Thyroid gland (tissue), 4 donors: ENCODE measurements at regions not wholly inside any gene's neighbourhood (a gene's known extent, or its start where the extent isn't known, plus 50 kb on each side); places are given as distances from the start of the nearest gene placed in this dataset.

Experiments used
- DNase-seq, 2 donors: peaks; one replicate each; pipeline ENCODE4 v3.0.0-alpha.2; 2019
- H3K27ac ChIP-seq, 3 donors: fragments of 200-600 bp; sonication (generic); 1 replicate in 2 of 3; 2 replicates in 1 of 3; pipeline ENCODE4 v1.5.1; 2016 to 2019; ENCODE audit warnings: mild to moderate bottlenecking in 1 of 3, moderate library complexity in 1 of 3
- H3K27me3 ChIP-seq: fragments of 200-600 bp; sonication (generic); one replicate; pipeline ENCODE4 v1.5.1; 2019
- H3K36me3 ChIP-seq, 2 donors: fragments of 200-600 bp; sonication (generic); one replicate each; pipeline ENCODE4 v1.5.1; 2016 to 2019
- H3K4me1 ChIP-seq, 2 donors: fragments of 200-600 bp; sonication (generic); one replicate each; pipeline ENCODE4 v1.5.1; 2017 to 2019
- H3K4me3 ChIP-seq, 3 donors: fragments of 200-600 bp; sonication (generic); replicated peaks in 1 of 3; 1 replicate in 2 of 3; 2 replicates in 1 of 3; pipeline ENCODE4 v1.5.1; 2016; ENCODE audit warnings: mild to moderate bottlenecking in 1 of 3
- H3K9me3 ChIP-seq: fragments of 200-600 bp; sonication (generic); one replicate; pipeline ENCODE4 v1.5.1; 2017
- CTCF ChIP-seq, 6 experiments: fragments of 200-600 bp in 3 of 6; fragments of 450-650 bp in 3 of 6; sonication (generic) in 3 of 6; IDR thresholded peaks; one replicate each; pipeline ENCODE4 v1.5.1; 2016 to 2019; ENCODE audit warnings: antibody characterized with exemption in 6 of 6, mild to moderate bottlenecking in 2 of 6, inconsistent platforms in 1 of 6, moderate library complexity in 1 of 6
- POLR2A ChIP-seq, 2 donors: fragments of 450-650 bp; IDR thresholded peaks; one replicate each; pipeline ENCODE4 v1.6.1; 2017; ENCODE audit warnings: antibody characterized with exemption in 2 of 2, mild to moderate bottlenecking in 2 of 2, moderate library complexity in 1 of 2
- WGBS, 2 donors: methylation state at CpG; one replicate each; pipeline ENCODE4 v1.1.5; 2017; 5-methylcytosine and 5-hydroxymethylcytosine counted together
- intact Hi-C: fragments of 100-400 bp; cut with DNase I; formaldehyde crosslinking; loops from one replicate; pipeline ENCODE4 v1.15.1; 2023

- H3K27ac ChIP-seq, result no peak overlapping the region
- intact Hi-C loops, result loop anchor here (5.0 kb wide), 1 partner anchor 402 kb away; no protein-coding TSS in a partner anchor
- H3K9me3 ChIP-seq, result no peaks in the 10 kb centered on the region
- H3K4me1 ChIP-seq, result no peaks in the 10 kb centered on the region
- DNase-seq, result no peak
- H3K4me3 ChIP-seq, result no peak overlapping the region
- TF ChIP-seq POLR2A (IDR thresholded peaks at IDR 0.05), result no peak
- TF ChIP-seq CTCF (IDR thresholded peaks at IDR 0.05), result no peak
- H3K36me3 ChIP-seq, result no peaks in the 10 kb centered on the region
- no peaks in the 10 kb centered on the region for H3K27me3 ChIP-seq
- WGBS, 2 donors, result 19 to 35% methylated on average over 5 to 7 of the region's 7 CpGs
Measured at GRCh38 chr3:10744098-10744465, 71.9 kb upstream of the SLC6A11 start.

GRCh38 chr3:10745392-10745791 is 70.6 kb upstream of the SLC6A11 start:
- Histone ChIP-seq H3K27ac (no peak overlapping the region), H3K9me3 (no peaks in the 10 kb centered on the region), H3K27me3 (no peaks in the 10 kb centered on the region), H3K4me1 (no peaks in the 10 kb centered on the region), H3K36me3 (no peaks in the 10 kb centered on the region), H3K4me3 (no peak overlapping the region)
- intact Hi-C loops, result no loop called here
- TF ChIP-seq POLR2A (IDR thresholded peaks at IDR 0.05), result no peak
- DNase-seq, result no peak

DNA sequence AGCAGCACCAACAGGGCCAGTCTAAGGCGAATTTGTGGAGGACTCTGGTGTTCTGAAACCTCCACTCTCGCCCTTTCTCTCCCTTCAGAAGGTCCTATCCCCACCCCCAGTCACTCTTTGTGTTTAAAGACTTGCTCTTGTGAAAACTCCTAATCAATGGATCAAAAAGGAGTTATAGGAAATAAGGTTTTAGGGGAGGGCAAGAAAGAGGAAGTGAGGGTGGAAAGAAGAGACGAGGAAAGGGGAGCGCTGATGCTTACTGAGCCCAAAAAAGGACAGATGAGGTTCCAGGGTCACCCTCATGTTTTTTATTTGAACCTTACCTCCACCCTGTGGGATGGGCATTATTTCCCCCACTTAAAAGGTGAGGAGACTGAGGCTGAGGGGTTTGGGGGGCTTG is 70.0 kb upstream of the SLC6A11 start:
- 65 to 67% methylated on average over 4 of the region's 4 CpGs for WGBS, 2 donors
- intact Hi-C loops, result no loop called here
- Histone ChIP-seq H3K4me1 (no peaks in the 10 kb centered on the region), H3K9me3 (no peaks in the 10 kb centered on the region), H3K36me3 (no peaks in the 10 kb centered on the region), H3K27ac (no peak overlapping the region), H3K4me3 (no peak overlapping the region), H3K27me3 (no peaks in the 10 kb centered on the region)
- DNase-seq, result no peak
- TF ChIP-seq POLR2A (IDR thresholded peaks at IDR 0.05) (no peak), CTCF (IDR thresholded peaks at IDR 0.05) (no peak)

GRCh38 chr3:10746684-10747083 is 69.3 kb upstream of the SLC6A11 start:
- Histone ChIP-seq H3K4me3 (no peak overlapping the region), H3K27me3 (no peaks in the 10 kb centered on the region), H3K36me3 (no peaks in the 10 kb centered on the region), H3K4me1 (no peaks in the 10 kb centered on the region), H3K27ac (no peak overlapping the region), H3K9me3 (no peaks in the 10 kb centered on the region)
- intact Hi-C loops, result no loop called here
- WGBS, 2 donors, result 86 to 92% methylated on average over 2 of the region's 2 CpGs
- no peak for TF ChIP-seq CTCF (IDR thresholded peaks at IDR 0.05)
- no peak for TF ChIP-seq POLR2A (IDR thresholded peaks at IDR 0.05)
- no peak for DNase-seq

DNA sequence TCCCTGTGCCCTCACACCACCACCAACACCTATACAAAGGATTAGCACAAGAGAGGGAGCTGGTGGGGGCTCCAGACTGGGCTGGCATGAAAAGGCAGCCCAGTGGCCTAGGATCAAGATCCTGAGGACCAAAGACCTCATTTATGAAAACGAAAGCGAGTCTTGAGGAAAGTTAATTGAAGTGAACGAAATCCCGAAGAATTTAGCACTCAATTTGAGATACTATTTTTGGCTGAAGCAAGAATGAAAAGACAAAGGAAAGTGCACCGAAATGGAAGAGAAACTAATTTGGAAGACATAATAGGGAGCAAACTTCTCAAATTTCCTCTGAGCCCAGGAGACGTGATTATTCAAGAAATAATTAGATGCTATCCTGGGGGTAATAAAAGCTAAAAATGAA is 68.7 kb upstream of the SLC6A11 start:
- no peaks in the 10 kb centered on the region for H3K4me1 ChIP-seq
- H3K9me3 ChIP-seq, result no peaks in the 10 kb centered on the region
- H3K36me3 ChIP-seq, result no peaks in the 10 kb centered on the region
- no peaks in the 10 kb centered on the region for H3K27me3 ChIP-seq
- H3K4me3 ChIP-seq, result no peak overlapping the region
- TF ChIP-seq CTCF (IDR thresholded peaks at IDR 0.05), result no peak
- no peak for TF ChIP-seq POLR2A (IDR thresholded peaks at IDR 0.05)
- DNase-seq, result no peak
- intact Hi-C loops, result no loop called here
- H3K27ac ChIP-seq, result no peak overlapping the region
- 76 to 79% methylated on average over 6 of the region's 6 CpGs for WGBS, 2 donors

DNA sequence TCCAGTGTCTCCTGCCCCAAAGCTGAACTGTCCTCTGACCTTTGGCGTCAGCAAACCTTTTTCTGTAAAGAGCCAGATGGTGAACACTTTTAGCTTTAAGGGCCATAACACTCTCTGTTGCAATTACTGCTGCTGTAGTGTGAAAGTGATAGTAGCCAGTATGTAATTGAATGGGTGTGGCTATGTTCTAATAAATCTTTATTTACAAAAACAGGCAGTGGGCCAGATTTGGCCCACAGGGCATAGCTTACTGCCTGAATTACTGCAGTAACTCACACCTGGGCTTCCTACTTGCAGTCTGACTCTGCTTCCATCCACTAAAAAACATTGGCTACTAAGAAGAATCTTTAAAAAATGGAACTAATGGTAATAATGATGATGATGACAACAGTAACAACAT is 68.0 kb upstream of the SLC6A11 start:
- H3K4me1 ChIP-seq, result no peaks in the 10 kb centered on the region
- no peaks in the 10 kb centered on the region for H3K9me3 ChIP-seq
- no peaks in the 10 kb centered on the region for H3K27me3 ChIP-seq
- 61 to 80% methylated on average over 1 of the region's 1 CpG for WGBS, 2 donors
- no peak for TF ChIP-seq CTCF (IDR thresholded peaks at IDR 0.05)
- TF ChIP-seq POLR2A (IDR thresholded peaks at IDR 0.05), result no peak
- intact Hi-C loops, result no loop called here
- H3K27ac ChIP-seq, result no peak overlapping the region
- no peak overlapping the region for H3K4me3 ChIP-seq
- H3K36me3 ChIP-seq, result no peaks in the 10 kb centered on the region
- DNase-seq, result no peak
